Astrocyte of the spinal cord (primary cell): ENCODE measurements at regions not wholly inside any gene's neighbourhood (a gene's known extent, or its start where the extent isn't known, plus 50 kb on each side); places are given as distances from the start of the nearest gene placed in this dataset.

Experiments
- DNase-seq: peaks from one replicate; pipeline ENCODE4 v3.0.0; 2011; ENCODE audit warnings: low read depth, low spot score
- H3K4me3 ChIP-seq: 2 replicates; pipeline ENCODE4 v1.5.1; 2011; ENCODE audit warnings: low read depth, mild to moderate bottlenecking, low read length, moderate library complexity
- CTCF ChIP-seq: IDR thresholded peaks from 2 replicates; pipeline ENCODE4 v1.5.1; 2012; ENCODE audit warnings: low read depth, mild to moderate bottlenecking, low read length, inconsistent platforms
- in situ Hi-C: cut with HindIII; loops from 2 replicates; pipeline ENCODE4 v1.10.0; 2017; ENCODE audit warnings: low sequenced_read_pairs

DNA sequence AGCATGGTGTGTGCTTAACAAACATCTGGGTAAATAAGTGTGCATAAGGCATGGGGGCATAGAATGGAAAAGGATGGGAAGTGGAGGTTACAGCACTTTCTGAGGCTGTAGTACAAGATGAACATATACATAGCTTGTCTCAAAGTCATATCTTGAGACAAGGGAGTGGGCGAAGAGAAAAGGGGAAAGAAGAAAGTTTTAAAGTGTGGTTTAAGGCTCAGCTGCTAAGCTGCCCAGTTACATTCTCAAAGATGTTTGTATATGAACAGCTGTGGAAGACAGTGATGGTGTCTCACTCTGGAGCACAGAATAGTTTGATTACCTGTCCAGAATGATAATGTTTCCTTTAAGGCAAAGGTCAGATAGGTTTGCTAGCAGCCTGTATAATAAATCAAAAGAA lies 61.9 kb upstream of the LANCL2 start:
- in situ Hi-C loops, result no loop called here
- no peak for TF ChIP-seq CTCF
- H3K4me3 ChIP-seq, result no peak overlapping the region
- DNase-seq, result no peak

DNA sequence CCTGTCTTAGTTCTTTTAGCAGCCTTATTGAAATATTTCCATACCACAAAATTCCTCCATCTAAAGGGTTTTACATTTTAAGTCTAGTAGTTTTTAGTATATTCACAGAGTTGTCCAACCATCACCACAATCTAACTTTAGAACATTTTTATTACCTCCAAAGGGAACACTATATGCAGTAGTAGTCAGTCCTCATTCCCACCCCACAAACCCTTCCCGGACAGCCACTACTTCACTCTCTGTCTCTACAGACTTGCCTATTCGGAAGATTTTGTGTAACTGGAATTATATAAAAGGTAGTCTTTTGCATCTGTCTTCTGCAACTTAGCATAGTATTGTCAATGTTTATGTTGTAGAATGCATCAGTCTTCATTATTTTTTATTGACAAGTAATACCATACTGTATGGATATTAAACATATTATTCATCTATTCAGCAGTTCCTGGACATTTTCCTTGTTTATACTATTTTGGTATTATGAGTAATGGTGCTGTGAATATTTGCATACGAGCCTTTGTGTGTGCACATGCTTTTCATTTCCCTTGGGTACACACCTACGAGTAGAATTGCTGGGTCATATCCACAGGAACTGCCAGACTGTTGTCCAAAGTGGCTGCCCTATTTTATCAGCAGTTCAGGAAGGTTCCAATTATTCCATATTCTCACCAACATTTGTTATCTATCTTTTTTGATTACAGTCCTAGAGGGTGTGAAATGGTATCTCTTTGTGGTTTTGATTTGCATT lies 60.9 kb upstream of the LANCL2 start:
- H3K4me3 ChIP-seq, result no peak overlapping the region
- no peak for TF ChIP-seq CTCF
- no peak for DNase-seq
- in situ Hi-C loops, result no loop called here

DNA sequence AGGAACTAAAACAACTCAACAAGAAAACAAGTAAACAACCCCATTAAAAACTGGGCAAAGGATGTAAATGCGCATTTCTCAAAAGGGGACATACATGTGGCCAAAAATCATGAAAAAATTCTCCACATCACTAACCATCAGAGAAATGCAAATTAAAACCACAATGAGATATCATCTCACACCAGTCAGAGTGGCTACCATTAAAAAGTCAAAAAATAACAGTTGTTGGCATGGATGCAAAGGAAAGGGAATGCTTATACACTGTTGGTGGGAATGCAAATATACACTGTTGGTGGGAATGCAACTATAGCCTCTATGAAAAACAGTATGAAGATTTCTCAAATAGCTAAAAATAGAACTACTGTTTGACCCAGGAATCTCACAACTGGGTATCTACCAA lies 60.0 kb upstream of the LANCL2 start:
- no peak overlapping the region for H3K4me3 ChIP-seq
- DNase-seq, result no peak
- in situ Hi-C loops, result no loop called here
- no peak for TF ChIP-seq CTCF

DNA sequence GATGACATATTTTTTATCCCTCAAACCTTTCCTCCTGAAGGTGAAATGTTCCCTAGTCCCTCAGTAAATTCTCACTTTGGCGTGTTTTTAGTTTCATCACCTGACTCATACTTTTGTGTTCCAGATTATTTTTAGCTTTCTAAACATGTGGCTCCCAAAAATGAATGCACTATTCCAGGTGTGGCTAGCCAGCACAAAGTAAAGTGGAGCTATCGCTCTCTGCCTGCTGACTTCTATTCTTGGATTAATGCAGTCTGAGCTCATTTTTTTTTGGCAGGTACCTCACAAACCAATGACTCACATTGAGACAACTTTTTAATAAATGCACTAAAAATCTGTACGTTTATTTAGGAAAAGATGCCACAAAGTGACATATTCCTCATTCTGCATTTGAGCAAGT lies 58.8 kb upstream of the LANCL2 start:
- no peak for DNase-seq
- no peak for TF ChIP-seq CTCF
- in situ Hi-C loops, result no loop called here
- H3K4me3 ChIP-seq, result no peak overlapping the region

DNA sequence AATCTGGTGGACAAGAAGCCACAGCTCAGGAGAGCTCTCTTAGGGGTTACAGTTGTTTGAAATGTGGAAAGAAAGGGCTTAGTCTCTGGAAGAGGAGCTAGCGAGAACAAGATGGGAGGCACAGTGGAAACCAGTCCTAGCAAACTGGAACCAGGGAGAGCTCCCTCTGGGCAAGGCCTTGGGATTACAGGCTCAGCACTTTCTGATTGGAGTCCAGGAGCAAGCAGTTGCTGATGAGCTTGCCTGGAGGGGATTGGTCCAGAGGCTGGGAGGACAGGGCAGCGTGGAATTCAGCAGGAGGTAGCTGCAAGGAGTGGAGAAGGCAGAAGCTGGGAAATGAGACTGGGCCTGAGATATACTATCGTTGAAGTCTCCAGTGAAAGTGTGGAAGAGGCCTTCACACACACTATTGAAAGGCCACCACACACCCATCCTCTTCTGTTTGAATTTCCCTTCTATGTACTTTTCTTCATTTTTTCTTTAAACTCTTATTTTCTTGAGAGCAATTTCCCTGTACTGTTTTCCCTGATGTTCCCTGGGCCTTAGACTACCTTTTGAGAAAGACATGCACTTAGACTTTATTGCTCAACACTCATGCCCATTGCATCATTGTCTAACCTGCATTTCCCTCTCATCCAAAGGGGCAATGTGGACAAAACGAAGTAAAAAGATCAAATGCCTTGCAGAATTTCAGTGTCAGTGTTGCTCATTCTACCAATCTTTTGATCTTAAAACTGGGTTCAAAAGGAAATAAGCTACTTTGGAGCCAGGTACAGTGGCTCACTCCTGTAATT lies 57.8 kb upstream of the LANCL2 start:
- no peak overlapping the region for H3K4me3 ChIP-seq
- peak; percentile 16 for TF ChIP-seq CTCF
- DNase-seq, result no peak
- in situ Hi-C loops, result no loop called here

- H3K4me3 ChIP-seq, result no peak overlapping the region
- in situ Hi-C loops, result no loop called here
- no peak for TF ChIP-seq CTCF
- peak; percentile 53 for DNase-seq
Observed at GRCh38 chr7:55308186-55308929, 56.8 kb upstream of the LANCL2 start.
